Endothelial cell (in vitro differentiated cells): ENCODE measurements at regions not wholly inside any gene's neighbourhood (a gene's known extent, or its start where the extent isn't known, plus 50 kb on each side); places are given as distances from the start of the nearest gene placed in this dataset.

Experiments used
- DNase-seq: peaks from one replicate; pipeline ENCODE4 v3.0.0; 2021; ENCODE audit warnings: low spot score
- H3K27ac Mint-ChIP-seq: one replicate; pipeline ENCODE4 v1.8.0; 2021; ENCODE audit warnings: mixed read lengths, inconsistent platforms; ENCODE audit not compliant: unreplicated experiment
- H3K27me3 Mint-ChIP-seq: one replicate; pipeline ENCODE4 v1.8.0; 2021; ENCODE audit warnings: mild to moderate bottlenecking, moderate library complexity, mixed read lengths, inconsistent platforms; ENCODE audit not compliant: unreplicated experiment
- H3K36me3 Mint-ChIP-seq: one replicate; pipeline ENCODE4 v1.8.0; 2021; ENCODE audit warnings: mild to moderate bottlenecking, low read depth, mixed read lengths, inconsistent platforms; ENCODE audit not compliant: unreplicated experiment
- H3K4me1 Mint-ChIP-seq: one replicate; pipeline ENCODE4 v1.8.0; 2021; ENCODE audit warnings: mild to moderate bottlenecking, mixed read lengths, inconsistent platforms; ENCODE audit not compliant: unreplicated experiment
- H3K4me3 Mint-ChIP-seq: one replicate; pipeline ENCODE4 v1.8.0; 2021; ENCODE audit warnings: mild to moderate bottlenecking, mixed read lengths, inconsistent platforms; ENCODE audit not compliant: unreplicated experiment
- H3K9me3 Mint-ChIP-seq: one replicate; pipeline ENCODE4 v1.8.0; 2021; ENCODE audit warnings: mixed read lengths, inconsistent platforms; ENCODE audit not compliant: unreplicated experiment
- CTCF ChIP-seq: fragments of 200-600 bp; sonication (generic); IDR thresholded peaks from one replicate; pipeline ENCODE4 v1.5.0; 2021; ENCODE audit warnings: antibody characterized with exemption; ENCODE audit not compliant: unreplicated experiment

- no peak for DNase-seq
- Mint-ChIP-seq H3K9me3 (no peaks in the 10 kb centered on the region), H3K27me3 (peaks cover 6% of the 10 kb centered on the region), H3K36me3 (no peaks in the 10 kb centered on the region), H3K4me3 (no peak overlapping the region), H3K27ac (no peak overlapping the region), H3K4me1 (no peaks in the 10 kb centered on the region)
- no peak for TF ChIP-seq CTCF
These were observed 75.1 kb upstream of the GALNT9 start for GRCh38 chr12:132404435-132404855.

GRCh38 chr12:132403636-132404434, 74.4 kb upstream of the GALNT9 start:
- no peaks in the 10 kb centered on the region for H3K9me3 Mint-ChIP-seq
- DNase-seq: no peak
- no peak for TF ChIP-seq CTCF
- H3K4me3 Mint-ChIP-seq: no peak overlapping the region
- H3K27me3 Mint-ChIP-seq: peaks cover 6% of the 10 kb centered on the region
- H3K27ac Mint-ChIP-seq: no peak overlapping the region
- no peaks in the 10 kb centered on the region for H3K4me1 Mint-ChIP-seq
- no peaks in the 10 kb centered on the region for H3K36me3 Mint-ChIP-seq

- Mint-ChIP-seq H3K27ac (no peak overlapping the region), H3K36me3 (no peaks in the 10 kb centered on the region), H3K9me3 (no peaks in the 10 kb centered on the region), H3K4me3 (peak overlapping the region; percentile 42), H3K4me1 (no peaks in the 10 kb centered on the region), H3K27me3 (peaks cover 2% of the 10 kb centered on the region)
- DNase-seq: no peak
- TF ChIP-seq CTCF: no peak
These were observed 73.5 kb upstream of the GALNT9 start for GRCh38 chr12:132402831-132403416.

GRCh38 chr12:132401982-132402381, 72.6 kb upstream of the GALNT9 start:
- no peak for DNase-seq
- Mint-ChIP-seq H3K27ac (no peak overlapping the region), H3K9me3 (no peaks in the 10 kb centered on the region), H3K27me3 (peaks cover 6% of the 10 kb centered on the region), H3K4me1 (no peaks in the 10 kb centered on the region), H3K36me3 (no peaks in the 10 kb centered on the region), H3K4me3 (no peak overlapping the region)
- no peak for TF ChIP-seq CTCF

- TF ChIP-seq CTCF: no peak
- H3K27me3 Mint-ChIP-seq: peaks cover 6% of the 10 kb centered on the region
- H3K36me3 Mint-ChIP-seq: no peaks in the 10 kb centered on the region
- H3K4me3 Mint-ChIP-seq: no peak overlapping the region
- no peak for DNase-seq
- no peak overlapping the region for H3K27ac Mint-ChIP-seq
- no peaks in the 10 kb centered on the region for H3K4me1 Mint-ChIP-seq
- H3K9me3 Mint-ChIP-seq: no peaks in the 10 kb centered on the region
These were observed 70.7 kb upstream of the GALNT9 start for GRCh38 chr12:132400011-132400641.
